ENCODE measurements at regions not wholly inside any gene's neighbourhood (a gene's known extent, or its start where the extent isn't known, plus 50 kb on each side); places are given as distances from the start of the nearest gene placed in this dataset.

GRCh38 chr14:37972941-37973887 is 234.5 kb upstream of the SSTR1 start:
- Histone ChIP-seq H3K27ac (ENCODE audit: low read length) (no peak overlapping the region), H3F3A (ENCODE audit: insufficient read depth, low read length, poor library complexity, severe bottlenecking) (no peaks in the 10 kb centered on the region), H3K4me3 (ENCODE audit: low read length) (no peak overlapping the region), H3K9me3 (ENCODE audit: low read length) (no peaks in the 10 kb centered on the region), H3K27me3 (ENCODE audit: insufficient read depth, low read depth, low read length) (no peaks in the 10 kb centered on the region), H3K79me2 (replicated peaks; ENCODE audit: insufficient read depth, low read length) (no peaks in the 10 kb centered on the region), H3K36me3 (ENCODE audit: insufficient read depth, low read length) (no peaks in the 10 kb centered on the region), H3K9ac (ENCODE audit: low read length) (no peak overlapping the region), H3K9me2 (ENCODE audit: insufficient read depth, low read length) (no peaks in the 10 kb centered on the region), H2AFZ (ENCODE audit: low read depth, low read length) (no peak overlapping the region), H4K20me1 (ENCODE audit: insufficient read depth) (no peaks in the 10 kb centered on the region), H3K4me2 (ENCODE audit: low read length) (no peak overlapping the region)
- TF ChIP-seq TAF1 (IDR thresholded peaks at IDR 0.05; ENCODE audit: low read depth) (no peak), MXI1 (conservative IDR thresholded peaks at IDR 0.05; ENCODE audit: poor library complexity, severe bottlenecking) (no peak), EZH2 (IDR thresholded peaks at IDR 0.05; ENCODE audit: borderline replicate concordance, insufficient read depth, low read length, poor library complexity, severe bottlenecking) (no peak), CTCF (IDR thresholded peaks at IDR 0.05; ENCODE audit: poor library complexity, severe bottlenecking) (no peak), RAD21 (conservative IDR thresholded peaks at IDR 0.05) (no peak), POLR2AphosphoS5 (IDR thresholded peaks at IDR 0.05) (no peak), REST (IDR thresholded peaks at IDR 0.05; ENCODE audit: borderline replicate concordance) (no peak), EP300 (conservative IDR thresholded peaks at IDR 0.05; ENCODE audit: poor library complexity, severe bottlenecking) (no peak), SMC3 (conservative IDR thresholded peaks at IDR 0.05; ENCODE audit: poor library complexity) (no peak)

GRCh38 chr14:37974421-37974820 is 233.3 kb upstream of the SSTR1 start:
- no peak for TF ChIP-seq EZH2 (IDR thresholded peaks at IDR 0.05; ENCODE audit: borderline replicate concordance, insufficient read depth, low read length, poor library complexity, severe bottlenecking)
- no peak for TF ChIP-seq REST (IDR thresholded peaks at IDR 0.05; ENCODE audit: borderline replicate concordance)
- no peak for TF ChIP-seq MXI1 (conservative IDR thresholded peaks at IDR 0.05; ENCODE audit: poor library complexity, severe bottlenecking)
- TF ChIP-seq CTCF (IDR thresholded peaks at IDR 0.05; ENCODE audit: poor library complexity, severe bottlenecking): no peak
- no peak for TF ChIP-seq EP300 (conservative IDR thresholded peaks at IDR 0.05; ENCODE audit: poor library complexity, severe bottlenecking)
- TF ChIP-seq SMC3 (conservative IDR thresholded peaks at IDR 0.05; ENCODE audit: poor library complexity): no peak
- TF ChIP-seq POLR2AphosphoS5 (IDR thresholded peaks at IDR 0.05): no peak
- no peak for TF ChIP-seq RAD21 (conservative IDR thresholded peaks at IDR 0.05)
- TF ChIP-seq TAF1 (IDR thresholded peaks at IDR 0.05; ENCODE audit: low read depth): no peak
- H3K9me3 ChIP-seq (ENCODE audit: low read length): no peaks in the 10 kb centered on the region
- no peaks in the 10 kb centered on the region for H3K9me2 ChIP-seq (ENCODE audit: insufficient read depth, low read length)
- no peaks in the 10 kb centered on the region for H3K36me3 ChIP-seq (ENCODE audit: insufficient read depth, low read length)
- no peak overlapping the region for H3K27ac ChIP-seq (ENCODE audit: low read length)
- H2AFZ ChIP-seq (ENCODE audit: low read depth, low read length): no peak overlapping the region
- H3K9ac ChIP-seq (ENCODE audit: low read length): no peak overlapping the region
- no peaks in the 10 kb centered on the region for H4K20me1 ChIP-seq (ENCODE audit: insufficient read depth)
- H3K79me2 ChIP-seq (replicated peaks; ENCODE audit: insufficient read depth, low read length): no peaks in the 10 kb centered on the region
- no peak overlapping the region for H3K4me3 ChIP-seq (ENCODE audit: low read length)
- H3F3A ChIP-seq (ENCODE audit: insufficient read depth, low read length, poor library complexity, severe bottlenecking): no peaks in the 10 kb centered on the region
- H3K4me2 ChIP-seq (ENCODE audit: low read length): no peak overlapping the region
- no peaks in the 10 kb centered on the region for H3K27me3 ChIP-seq (ENCODE audit: insufficient read depth, low read depth, low read length)

Measured in neural cell (in vitro differentiated cells).